Large intestine (tissue), 3 donors: ENCODE measurements at regions not wholly inside any gene's neighbourhood (a gene's known extent, or its start where the extent isn't known, plus 50 kb on each side); places are given as distances from the start of the nearest gene placed in this dataset.

Source experiments
- DNase-seq, 2 donors: peaks; one replicate each; pipeline versions ENCODE4 v3.0.0 to v3.0.0-alpha.2; 2013
- H3K27ac ChIP-seq: one replicate; pipeline ENCODE4 v1.5.1; 2013; ENCODE audit warnings: low read length
- H3K27me3 ChIP-seq: 2 replicates; pipeline ENCODE4 v1.6.1; 2013; ENCODE audit warnings: low read length; ENCODE audit not compliant: control insufficient read depth, insufficient read depth
- H3K36me3 ChIP-seq: 2 replicates; pipeline ENCODE4 v1.6.1; 2013; ENCODE audit warnings: low read length; ENCODE audit not compliant: control insufficient read depth, insufficient read depth
- H3K4me1 ChIP-seq: one replicate; pipeline ENCODE4 v1.6.1; 2013; ENCODE audit warnings: low read length; ENCODE audit not compliant: control insufficient read depth, insufficient read depth
- H3K4me3 ChIP-seq: one replicate; pipeline ENCODE4 v1.5.1; 2013; ENCODE audit warnings: low read length
- H3K9me3 ChIP-seq: one replicate; pipeline ENCODE4 v1.6.1; 2013; ENCODE audit warnings: mild to moderate bottlenecking, low read depth, low read length, moderate library complexity; ENCODE audit not compliant: control insufficient read depth
- WGBS: methylation state at CpG from one replicate; pipeline ENCODE4 v1.1.5; 2013; ENCODE audit warnings: low lambda C conversion rate; ENCODE audit not compliant: insufficient coverage; 5-methylcytosine and 5-hydroxymethylcytosine counted together

DNA sequence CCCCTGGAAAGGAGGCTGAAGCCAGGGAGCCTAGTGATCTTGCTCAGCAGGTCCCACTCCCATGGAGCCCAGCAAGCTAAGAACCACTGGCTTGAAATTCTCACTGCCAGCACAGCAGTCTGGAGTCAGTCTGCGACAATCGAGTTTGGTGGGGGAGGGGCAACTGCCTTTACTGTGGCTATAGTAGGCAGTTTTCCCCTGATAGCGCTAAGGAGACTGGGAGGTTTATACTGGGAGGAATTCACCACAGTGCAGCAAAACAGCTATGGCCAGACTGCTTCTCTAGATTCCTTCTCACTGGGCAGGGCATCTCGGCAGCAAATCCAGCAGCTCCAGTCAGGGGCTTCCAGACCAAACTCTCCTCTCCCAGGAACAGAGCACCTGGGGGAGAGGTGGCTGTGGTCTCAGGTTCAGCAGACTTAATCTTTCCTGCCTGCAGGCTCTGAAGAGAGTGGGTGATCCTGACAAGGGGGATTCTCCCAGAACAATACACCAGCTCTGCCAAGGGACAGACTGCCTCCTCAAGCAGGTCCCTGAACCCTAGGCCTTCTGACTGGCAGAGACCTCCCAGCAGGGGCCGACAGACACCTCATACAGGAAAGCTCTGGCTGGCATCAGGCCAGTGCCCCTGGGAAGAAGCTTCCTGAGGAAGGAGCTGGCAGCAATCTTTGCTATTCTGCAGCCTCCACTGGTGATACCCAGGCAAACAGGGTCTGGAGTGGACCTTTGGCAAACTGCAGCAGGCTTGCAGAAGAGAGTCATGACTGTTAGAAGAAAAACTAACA, 548.5 kb upstream of the NEGR1 start:
- H3K4me1 ChIP-seq, result no peaks in the 10 kb centered on the region
- no peak overlapping the region for H3K4me3 ChIP-seq
- no peak overlapping the region for H3K27ac ChIP-seq
- DNase-seq, result no peak
- WGBS, result no CpG with 5 or more reads among the region's 5 CpGs
- no peaks in the 10 kb centered on the region for H3K27me3 ChIP-seq
- H3K36me3 ChIP-seq, result no peaks in the 10 kb centered on the region
- peaks cover 3% of the 10 kb centered on the region for H3K9me3 ChIP-seq

DNA sequence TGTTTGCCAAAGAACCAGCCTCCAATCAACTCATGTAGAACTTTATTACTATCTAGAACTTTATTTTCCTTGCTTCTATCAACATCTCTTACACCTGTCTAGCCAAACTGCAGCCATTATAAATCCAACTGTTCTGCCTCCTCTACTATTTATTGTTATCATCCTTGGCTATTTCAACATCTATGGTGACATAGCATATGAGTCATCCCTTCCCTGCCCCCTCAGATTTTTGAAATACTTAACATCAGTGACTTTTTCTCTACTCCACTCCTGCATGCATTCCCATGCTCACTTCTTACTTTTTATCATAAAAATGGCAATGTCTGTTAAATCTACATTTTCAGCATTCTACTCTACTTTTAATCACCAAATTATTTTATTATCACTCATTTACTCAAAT, 544.9 kb upstream of the NEGR1 start:
- Histone ChIP-seq H3K9me3 (no peaks in the 10 kb centered on the region), H3K36me3 (no peaks in the 10 kb centered on the region), H3K27me3 (no peaks in the 10 kb centered on the region), H3K4me3 (no peak overlapping the region), H3K4me1 (no peaks in the 10 kb centered on the region), H3K27ac (no peak overlapping the region)
- DNase-seq, result no peak

DNA sequence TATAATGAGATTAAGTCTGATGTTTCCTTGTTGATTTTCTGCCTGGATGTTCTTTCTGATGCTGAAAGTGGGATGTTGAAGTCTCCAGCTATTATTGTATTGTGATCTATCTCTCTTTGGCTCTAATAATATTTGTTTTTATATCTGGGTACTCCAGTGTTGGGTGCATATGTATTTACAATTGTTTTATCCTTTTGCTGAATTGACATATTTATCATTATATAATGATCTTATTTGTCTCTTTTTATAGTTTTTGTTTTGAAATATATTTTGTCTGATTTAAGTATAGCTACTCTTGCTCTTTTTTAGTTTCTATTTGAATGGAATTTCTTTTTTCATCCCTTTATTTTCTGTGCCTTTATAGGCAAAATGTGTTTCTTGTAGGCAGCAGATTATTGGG, 522.2 kb upstream of the NEGR1 start:
- DNase-seq, result no peak
- Histone ChIP-seq H3K36me3 (no peaks in the 10 kb centered on the region), H3K27me3 (no peaks in the 10 kb centered on the region), H3K4me3 (no peak overlapping the region), H3K27ac (no peak overlapping the region), H3K4me1 (no peaks in the 10 kb centered on the region), H3K9me3 (no peaks in the 10 kb centered on the region)

DNA sequence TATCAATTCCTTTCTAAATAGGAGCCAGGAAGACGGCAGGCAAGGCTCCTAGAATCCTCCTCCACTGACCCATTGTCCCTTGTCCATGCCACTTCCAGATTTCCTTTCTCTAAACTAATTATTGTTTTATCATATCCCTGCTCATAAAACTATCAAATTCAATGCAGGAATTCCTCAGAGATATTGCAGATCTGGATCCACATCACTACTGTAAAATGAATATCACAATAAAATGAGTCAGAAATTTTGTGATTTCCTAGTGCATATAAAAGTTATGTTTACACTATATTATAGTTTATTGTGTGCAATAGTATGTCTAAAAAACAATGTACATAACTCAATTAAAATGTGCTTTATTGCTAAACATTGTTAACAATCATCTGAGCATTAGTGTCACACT, 498.7 kb upstream of the NEGR1 start:
- no CpG with 5 or more reads among the region's 1 CpG for WGBS
- Histone ChIP-seq H3K9me3 (no peaks in the 10 kb centered on the region), H3K27ac (no peak overlapping the region), H3K27me3 (no peaks in the 10 kb centered on the region), H3K4me1 (no peaks in the 10 kb centered on the region), H3K36me3 (no peaks in the 10 kb centered on the region), H3K4me3 (no peak overlapping the region)
- no peak for DNase-seq

DNA sequence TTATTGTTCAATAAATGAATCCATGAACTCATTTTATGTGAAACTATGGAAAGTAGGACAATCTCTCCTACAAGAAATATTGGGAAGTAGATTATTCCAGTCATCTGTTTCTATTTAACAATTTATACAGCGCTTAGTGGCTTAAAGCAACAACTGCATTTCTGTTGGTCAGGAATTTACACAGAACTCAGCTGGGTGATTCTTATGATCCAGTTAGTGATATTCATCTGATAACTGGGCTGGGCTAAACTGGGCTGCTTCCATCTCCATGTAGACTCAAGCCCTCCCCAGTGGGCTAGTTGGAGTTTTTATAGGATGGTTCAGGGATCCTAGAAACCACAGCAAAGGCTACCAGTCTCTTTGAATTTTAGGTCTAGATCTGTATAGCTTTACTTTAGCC, 497.9 kb upstream of the NEGR1 start:
- Histone ChIP-seq H3K27me3 (no peaks in the 10 kb centered on the region), H3K27ac (no peak overlapping the region), H3K36me3 (no peaks in the 10 kb centered on the region), H3K4me3 (no peak overlapping the region), H3K4me1 (no peaks in the 10 kb centered on the region), H3K9me3 (no peaks in the 10 kb centered on the region)
- WGBS, result no CpG with 5 or more reads among the region's 1 CpG
- DNase-seq, result no peak

DNA sequence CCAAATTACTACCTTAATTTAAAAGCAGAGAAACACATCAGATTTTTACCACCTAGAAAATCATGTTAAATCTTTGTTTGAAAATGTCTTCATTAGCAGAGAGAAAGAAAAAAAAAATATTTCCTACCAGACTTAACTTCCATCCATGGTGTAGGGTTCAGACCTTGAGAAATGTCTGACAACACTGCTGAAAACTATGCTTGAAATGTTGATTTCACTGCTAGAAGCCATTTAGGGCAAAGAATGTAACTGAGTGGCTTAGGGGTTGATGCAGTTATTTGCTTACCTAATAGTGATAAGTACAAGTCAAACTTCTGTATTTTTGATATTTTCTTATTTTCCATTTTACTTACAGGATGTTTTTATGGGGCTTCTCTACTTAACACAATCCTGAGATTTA, 495.6 kb upstream of the NEGR1 start:
- Histone ChIP-seq H3K36me3 (no peaks in the 10 kb centered on the region), H3K4me3 (no peak overlapping the region), H3K9me3 (no peaks in the 10 kb centered on the region), H3K27ac (no peak overlapping the region), H3K27me3 (no peaks in the 10 kb centered on the region), H3K4me1 (no peaks in the 10 kb centered on the region)
- DNase-seq, result no peak

DNA sequence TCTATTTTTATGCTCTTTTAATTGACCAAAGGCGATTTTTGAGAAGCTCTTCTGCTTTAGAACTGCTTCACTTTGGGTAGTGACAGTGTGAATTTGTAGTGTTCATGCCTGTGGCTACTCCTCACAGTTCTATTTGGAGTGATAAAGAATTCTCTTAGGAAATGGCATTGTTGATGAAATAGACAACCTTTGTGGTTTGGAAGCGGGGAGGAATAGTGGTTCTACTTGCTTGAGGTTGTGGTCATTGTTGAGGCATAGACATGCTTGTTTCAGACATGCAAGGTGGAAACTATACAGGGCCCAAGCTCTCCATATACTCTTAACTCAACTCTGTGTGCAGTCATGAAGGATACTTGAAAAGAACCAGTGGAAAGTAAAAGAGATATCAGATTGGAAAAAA, 481.1 kb upstream of the NEGR1 start:
- 80% methylated on average over 1 of the region's 2 CpGs for WGBS
- no peaks in the 10 kb centered on the region for H3K4me1 ChIP-seq
- no peak for DNase-seq
- H3K27ac ChIP-seq, result no peak overlapping the region
- no peaks in the 10 kb centered on the region for H3K27me3 ChIP-seq
- H3K9me3 ChIP-seq, result no peaks in the 10 kb centered on the region
- H3K36me3 ChIP-seq, result no peaks in the 10 kb centered on the region
- no peak overlapping the region for H3K4me3 ChIP-seq

DNA sequence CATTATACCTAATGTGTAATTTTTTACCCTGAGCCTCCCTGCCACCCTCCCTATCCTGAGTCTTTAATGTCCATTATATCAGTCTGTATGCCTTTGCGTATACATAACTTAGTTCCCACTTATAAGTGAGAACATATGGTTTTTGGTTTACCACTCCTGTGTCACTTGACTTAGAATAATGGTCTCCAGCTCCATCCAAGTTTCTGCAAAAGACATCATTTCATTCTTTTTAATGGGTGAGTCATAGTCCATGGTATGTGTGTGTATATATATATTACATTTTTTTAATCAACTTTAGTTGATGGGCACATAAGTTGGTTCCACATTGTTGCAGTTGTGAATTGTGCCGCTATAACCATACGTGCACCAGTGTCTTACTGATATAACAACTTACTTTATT, 477.1 kb upstream of the NEGR1 start:
- 33% methylated on average over 1 of the region's 3 CpGs for WGBS
- Histone ChIP-seq H3K4me3 (no peak overlapping the region), H3K27ac (no peak overlapping the region), H3K9me3 (no peaks in the 10 kb centered on the region), H3K36me3 (no peaks in the 10 kb centered on the region), H3K27me3 (no peaks in the 10 kb centered on the region), H3K4me1 (no peaks in the 10 kb centered on the region)
- DNase-seq, result no peak

DNA sequence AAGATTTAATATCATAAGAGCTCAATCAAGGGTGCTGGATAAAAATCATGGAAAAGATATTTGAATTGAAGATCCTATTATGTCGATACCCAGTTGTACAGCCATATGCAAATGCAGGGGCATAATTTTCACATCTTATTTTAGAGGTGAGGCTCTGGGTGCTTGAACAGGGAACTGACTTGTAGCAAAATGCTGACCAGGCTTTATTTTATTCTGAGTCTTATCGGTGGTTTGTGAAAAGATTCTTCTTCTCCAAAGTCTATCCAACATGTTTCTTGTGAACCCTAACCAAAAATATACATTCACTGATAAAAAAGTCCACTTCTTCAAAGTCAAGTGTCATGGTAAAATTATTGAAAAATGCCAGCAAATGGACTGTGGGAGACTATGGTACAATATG, 475.5 kb upstream of the NEGR1 start:
- no peaks in the 10 kb centered on the region for H3K4me1 ChIP-seq
- H3K27me3 ChIP-seq, result no peaks in the 10 kb centered on the region
- no peaks in the 10 kb centered on the region for H3K9me3 ChIP-seq
- DNase-seq, result no peak
- no peaks in the 10 kb centered on the region for H3K36me3 ChIP-seq
- H3K4me3 ChIP-seq, result no peak overlapping the region
- WGBS, result no CpG with 5 or more reads among the region's 2 CpGs
- H3K27ac ChIP-seq, result no peak overlapping the region

DNA sequence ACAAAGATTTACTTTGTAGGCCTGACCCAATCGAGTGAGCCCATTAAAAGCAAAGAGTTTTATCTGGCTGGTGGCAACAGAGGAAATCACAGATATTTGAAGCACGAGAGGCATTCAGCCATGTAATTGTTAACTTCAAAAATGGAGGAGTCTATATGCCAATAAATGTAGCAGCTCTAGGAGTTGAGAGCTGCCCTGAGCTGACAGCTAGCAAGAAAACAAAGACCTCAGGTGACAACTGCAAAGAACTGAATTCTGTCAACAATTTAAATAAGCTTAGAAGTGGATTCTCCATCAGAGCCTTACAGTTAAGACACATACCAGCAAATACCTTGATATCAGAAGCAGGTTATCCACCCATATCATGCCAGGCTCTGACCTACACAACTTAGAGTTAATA, 463.1 kb upstream of the NEGR1 start:
- Histone ChIP-seq H3K27ac (no peak overlapping the region), H3K4me1 (no peaks in the 10 kb centered on the region), H3K4me3 (no peak overlapping the region), H3K9me3 (no peaks in the 10 kb centered on the region), H3K27me3 (no peaks in the 10 kb centered on the region), H3K36me3 (no peaks in the 10 kb centered on the region)
- DNase-seq, result no peak
- 43% methylated on average over 1 of the region's 2 CpGs for WGBS

DNA sequence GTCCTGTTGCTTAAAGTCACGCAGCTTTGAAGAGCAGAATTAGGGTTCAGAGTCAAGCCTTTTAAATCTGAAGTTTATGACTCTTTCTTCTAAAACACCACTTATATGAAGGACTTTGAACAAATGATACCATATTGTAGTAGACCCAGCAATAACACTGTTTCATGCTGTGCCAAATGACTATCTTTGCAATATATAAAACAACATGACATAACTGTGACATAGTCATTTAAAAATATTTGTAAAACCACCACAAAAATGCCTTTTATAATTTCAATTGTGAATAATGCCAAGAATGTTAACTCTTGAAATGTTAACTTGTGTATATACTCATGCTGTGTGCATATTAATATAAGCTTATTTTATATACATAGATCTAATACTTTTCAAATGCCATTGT, 452.1 kb upstream of the NEGR1 start:
- 88% methylated on average over 1 of the region's 1 CpG for WGBS
- Histone ChIP-seq H3K36me3 (no peaks in the 10 kb centered on the region), H3K27ac (no peak overlapping the region), H3K4me1 (no peaks in the 10 kb centered on the region), H3K4me3 (no peak overlapping the region), H3K9me3 (no peaks in the 10 kb centered on the region), H3K27me3 (no peaks in the 10 kb centered on the region)
- no peak for DNase-seq
